Fibroblast of pulmonary artery (primary cell): ENCODE measurements at regions not wholly inside any gene's neighbourhood (a gene's known extent, or its start where the extent isn't known, plus 50 kb on each side); places are given as distances from the start of the nearest gene placed in this dataset.

Experiments used
- DNase-seq: peaks from one replicate; pipeline ENCODE4 v3.0.0-alpha.2; 2010; ENCODE audit warnings: low read depth
- H3K4me3 ChIP-seq: replicated peaks from 2 replicates; pipeline ENCODE4 v1.5.1; 2011; ENCODE audit warnings: low read depth, mild to moderate bottlenecking, control low read depth, low read length, moderate library complexity
- TF ChIP-seq, protein P1 (sequence below): IDR thresholded peaks from 2 replicates; pipeline ENCODE4 v1.5.1; 2011; ENCODE audit warnings: mild to moderate bottlenecking, control low read depth, low read length, inconsistent platforms; ENCODE audit errors: missing control alignments

DNA sequence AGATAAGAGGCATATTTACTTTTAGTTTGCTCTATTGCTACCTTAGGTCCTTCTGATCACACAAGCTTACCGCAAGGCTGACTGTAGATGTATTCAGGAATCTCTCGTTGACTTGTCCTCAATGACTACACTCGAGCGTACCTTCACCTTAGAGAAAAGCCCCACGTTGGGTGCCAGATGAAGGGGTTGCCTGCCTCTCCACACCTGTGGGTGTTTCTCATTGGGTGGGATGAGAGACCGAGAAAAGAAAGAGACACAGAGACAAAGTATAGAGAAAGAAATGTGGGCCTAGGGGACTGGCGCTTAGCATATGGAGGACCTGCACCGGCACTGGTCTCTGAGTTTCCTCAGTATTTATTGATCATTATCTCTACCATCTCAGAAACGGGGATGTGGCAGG, 51.8 kb downstream of the ASCL4 start:
- DNase-seq, result no peak
- TF ChIP-seq, protein P1, sequence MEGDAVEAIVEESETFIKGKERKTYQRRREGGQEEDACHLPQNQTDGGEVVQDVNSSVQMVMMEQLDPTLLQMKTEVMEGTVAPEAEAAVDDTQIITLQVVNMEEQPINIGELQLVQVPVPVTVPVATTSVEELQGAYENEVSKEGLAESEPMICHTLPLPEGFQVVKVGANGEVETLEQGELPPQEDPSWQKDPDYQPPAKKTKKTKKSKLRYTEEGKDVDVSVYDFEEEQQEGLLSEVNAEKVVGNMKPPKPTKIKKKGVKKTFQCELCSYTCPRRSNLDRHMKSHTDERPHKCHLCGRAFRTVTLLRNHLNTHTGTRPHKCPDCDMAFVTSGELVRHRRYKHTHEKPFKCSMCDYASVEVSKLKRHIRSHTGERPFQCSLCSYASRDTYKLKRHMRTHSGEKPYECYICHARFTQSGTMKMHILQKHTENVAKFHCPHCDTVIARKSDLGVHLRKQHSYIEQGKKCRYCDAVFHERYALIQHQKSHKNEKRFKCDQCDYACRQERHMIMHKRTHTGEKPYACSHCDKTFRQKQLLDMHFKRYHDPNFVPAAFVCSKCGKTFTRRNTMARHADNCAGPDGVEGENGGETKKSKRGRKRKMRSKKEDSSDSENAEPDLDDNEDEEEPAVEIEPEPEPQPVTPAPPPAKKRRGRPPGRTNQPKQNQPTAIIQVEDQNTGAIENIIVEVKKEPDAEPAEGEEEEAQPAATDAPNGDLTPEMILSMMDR, result no peak
- no peak overlapping the region for H3K4me3 ChIP-seq

GRCh38 chr12:107829271-107829670, 54.8 kb downstream of the ASCL4 start:
- TF ChIP-seq, protein P1, result no peak
- no peak for DNase-seq
- no peak overlapping the region for H3K4me3 ChIP-seq

- DNase-seq, result no peak
- H3K4me3 ChIP-seq, result no peak overlapping the region
- TF ChIP-seq, protein P1, result no peak
Measured at GRCh38 chr12:107832441-107832840, 57.9 kb downstream of the ASCL4 start.

- H3K4me3 ChIP-seq, result no peak overlapping the region
- DNase-seq, result no peak
- TF ChIP-seq, protein P1, result no peak
Measured at GRCh38 chr12:107840186-107840585, 65.7 kb downstream of the ASCL4 start.

DNA sequence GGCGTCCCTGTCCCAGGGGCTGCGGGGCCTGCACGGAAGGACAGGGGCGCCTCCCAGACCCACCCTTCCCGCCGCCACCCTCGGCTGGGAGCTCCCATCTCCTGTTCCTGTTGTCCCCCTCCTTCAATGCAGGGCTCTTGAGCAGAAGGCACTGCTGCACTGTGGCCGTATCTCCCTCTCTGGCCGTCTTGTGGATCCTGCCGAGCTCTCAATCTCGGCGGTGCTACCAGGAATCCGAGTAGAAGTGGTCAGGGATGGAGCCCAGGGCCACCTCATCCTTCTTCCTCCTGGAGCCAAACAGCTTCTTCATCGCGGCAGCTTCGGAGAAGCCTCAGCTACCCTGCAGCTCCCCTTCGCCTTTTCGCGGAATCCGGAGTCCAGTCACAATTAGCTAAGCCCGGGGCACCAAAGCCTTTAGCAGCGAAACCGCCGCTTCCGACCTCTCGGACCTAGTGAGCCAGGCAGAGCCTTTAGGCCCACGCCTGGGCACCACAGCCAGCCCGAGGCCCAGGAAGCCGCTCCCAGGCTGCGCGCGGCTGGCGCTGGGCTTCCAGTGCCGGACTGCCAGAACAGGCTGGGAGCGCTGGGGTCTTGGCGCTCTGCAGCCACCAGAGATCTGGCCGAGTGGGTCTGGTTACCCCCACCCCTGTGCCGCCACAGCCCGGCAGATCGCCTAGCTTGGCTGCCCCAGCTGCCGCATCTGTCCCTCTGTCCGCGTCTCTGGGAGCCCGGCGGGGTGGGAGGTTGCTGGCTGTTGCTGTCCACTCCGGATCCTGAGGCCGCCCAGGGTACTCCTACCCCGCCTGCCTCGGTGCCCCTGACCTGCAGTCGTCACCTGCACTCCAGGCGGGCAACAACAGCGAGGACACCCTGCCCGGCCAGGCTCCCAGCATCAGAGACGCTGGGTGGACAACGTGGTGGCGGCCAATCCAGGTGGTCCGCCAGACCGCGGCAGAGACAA, 69.1 kb downstream of the ASCL4 start:
- TF ChIP-seq, protein P1, result no peak
- no peak for DNase-seq
- no peak overlapping the region for H3K4me3 ChIP-seq

GRCh38 chr12:107844312-107844921, 69.9 kb downstream of the ASCL4 start:
- TF ChIP-seq, protein P1, result no peak
- H3K4me3 ChIP-seq, result no peak overlapping the region
- peak; percentile 1 for DNase-seq
